ENCODE measurements at regions not wholly inside any gene's neighbourhood (a gene's known extent, or its start where the extent isn't known, plus 50 kb on each side); places are given as distances from the start of the nearest gene placed in this dataset.

DNA sequence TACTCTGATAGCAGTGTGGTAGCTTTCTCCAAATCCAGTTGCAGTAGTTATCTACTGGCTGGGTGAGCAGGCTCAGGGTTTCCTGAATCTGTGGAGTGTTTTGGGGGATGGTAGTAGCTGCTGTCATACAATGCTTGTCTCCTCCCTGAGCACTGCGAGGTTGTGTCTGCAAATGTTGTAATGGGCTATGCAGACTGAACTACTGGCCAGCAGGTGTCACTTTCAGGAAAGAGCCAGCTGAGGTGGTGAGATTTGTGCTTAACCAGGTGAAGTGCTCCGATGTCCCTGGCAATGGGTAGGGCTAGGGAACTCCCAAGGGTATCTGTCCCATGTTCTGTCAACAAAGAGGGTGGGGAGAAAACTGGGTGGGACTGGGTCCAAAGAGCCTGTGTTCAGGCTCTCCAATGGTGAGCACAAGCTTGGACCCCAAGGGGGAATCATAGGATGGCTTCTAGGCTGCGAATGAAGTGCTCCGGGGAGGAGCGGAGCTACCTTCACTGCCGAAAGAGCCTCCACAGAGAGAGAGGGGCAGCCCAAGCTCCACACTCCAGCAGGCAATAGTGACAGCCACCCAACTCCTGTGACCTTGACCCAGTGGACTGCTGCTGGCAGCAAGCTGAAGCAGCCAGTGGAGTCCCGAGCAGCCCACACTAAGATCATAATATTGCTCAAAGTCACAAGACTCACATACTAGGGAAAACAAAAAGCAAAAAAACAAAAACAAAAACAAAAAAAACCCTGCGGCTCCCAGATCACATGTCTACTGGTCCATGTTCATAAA lies 1324.0 kb upstream of the USP15 start:
- no peak for DNase-seq

DNA sequence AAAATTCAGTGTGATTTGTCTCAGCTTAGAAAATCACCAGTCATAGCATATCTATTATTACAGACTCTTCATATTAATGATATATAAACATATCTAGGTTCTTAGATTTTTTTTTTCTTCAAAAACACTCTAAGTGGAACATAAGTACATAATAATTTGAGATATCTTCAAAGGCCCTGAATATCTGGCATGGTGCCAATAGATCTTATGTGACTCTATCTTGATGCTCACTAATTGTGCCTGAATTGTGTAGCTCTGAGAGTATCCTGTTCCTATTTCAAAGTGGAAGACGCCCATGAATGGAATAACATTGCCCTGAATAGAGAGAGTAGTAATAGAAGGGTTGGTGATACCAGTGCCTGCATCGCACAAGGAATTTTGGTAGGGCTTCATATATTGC lies 1312.7 kb upstream of the USP15 start:
- DNase-seq, result no peak

DNA sequence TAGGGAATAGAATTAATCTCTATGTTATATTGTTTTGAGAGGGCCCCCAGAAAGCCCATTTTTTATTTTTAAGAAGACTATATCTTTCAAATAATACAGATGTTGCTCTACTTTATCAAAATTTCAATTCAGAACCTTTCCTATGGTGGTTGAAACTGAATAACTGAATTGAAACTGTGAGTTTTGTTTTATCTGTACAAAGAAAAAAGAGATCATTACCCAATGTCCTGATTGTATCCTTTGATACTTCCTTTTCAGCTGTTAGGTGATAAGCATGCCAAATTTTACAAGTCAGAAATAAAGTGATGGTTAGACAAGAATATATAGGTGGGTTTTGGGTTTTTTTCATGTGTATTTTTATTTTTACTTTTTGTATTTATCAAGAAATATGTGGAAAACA lies 1293.1 kb upstream of the USP15 start:
- no peak for DNase-seq

DNA sequence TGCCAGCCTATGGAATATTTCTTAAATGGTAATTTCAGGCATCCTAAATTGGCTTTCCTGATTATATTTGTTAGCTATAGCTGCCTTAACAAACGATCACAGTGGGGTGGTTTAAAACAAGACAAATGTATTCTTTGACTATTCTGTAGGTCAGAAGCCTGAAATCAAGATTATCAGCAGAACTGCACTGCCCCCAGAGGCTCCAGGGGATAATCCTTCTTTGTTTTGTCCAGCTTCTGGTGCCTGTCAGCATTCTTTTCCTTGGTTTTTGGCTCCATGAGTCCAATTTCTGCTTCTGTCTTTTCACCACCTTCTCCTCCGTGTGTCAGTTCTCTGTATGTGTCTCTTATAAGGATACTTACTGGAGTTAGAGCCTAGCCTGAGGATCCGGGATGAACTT lies 1282.2 kb upstream of the USP15 start:
- no peak for DNase-seq

DNA sequence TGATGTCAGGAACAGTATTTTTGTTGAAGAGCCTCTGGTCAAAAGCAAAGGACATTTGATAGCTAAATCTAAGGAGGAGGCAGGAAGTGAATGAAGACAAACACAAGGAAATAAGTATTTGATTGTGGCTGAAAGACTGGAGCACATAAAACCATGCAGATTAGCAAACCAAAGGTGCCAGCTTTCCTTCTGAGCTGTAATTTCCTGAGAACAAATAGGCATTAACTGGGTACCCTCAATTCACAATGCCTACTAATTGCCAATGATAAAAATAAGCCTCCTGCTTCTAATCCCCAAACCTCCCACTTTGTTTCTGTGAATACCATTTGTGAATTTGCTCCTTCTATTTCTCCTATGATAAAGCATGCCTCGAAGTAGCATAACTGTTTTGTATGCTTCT lies 1279.6 kb upstream of the USP15 start:
- no peak for DNase-seq

DNA sequence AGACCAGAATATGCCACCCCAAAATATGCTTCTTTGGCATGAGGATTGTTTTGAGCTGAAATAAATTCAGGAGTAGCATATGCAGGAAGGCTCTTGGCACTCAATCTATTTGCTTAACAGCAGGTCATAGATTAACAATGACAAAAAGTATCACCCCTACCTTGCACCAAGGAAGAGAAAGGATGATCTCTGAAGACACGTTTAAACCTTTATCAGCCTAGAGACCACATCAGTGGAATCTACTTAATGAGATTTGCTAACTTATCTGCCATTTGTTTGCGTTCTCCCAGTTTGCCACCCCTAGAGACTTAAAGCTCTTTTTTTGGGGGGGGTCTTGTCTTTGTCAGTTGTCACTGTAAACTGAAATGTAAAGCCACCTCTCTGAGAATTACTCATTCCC lies 1278.7 kb upstream of the USP15 start:
- no peak for DNase-seq

DNA sequence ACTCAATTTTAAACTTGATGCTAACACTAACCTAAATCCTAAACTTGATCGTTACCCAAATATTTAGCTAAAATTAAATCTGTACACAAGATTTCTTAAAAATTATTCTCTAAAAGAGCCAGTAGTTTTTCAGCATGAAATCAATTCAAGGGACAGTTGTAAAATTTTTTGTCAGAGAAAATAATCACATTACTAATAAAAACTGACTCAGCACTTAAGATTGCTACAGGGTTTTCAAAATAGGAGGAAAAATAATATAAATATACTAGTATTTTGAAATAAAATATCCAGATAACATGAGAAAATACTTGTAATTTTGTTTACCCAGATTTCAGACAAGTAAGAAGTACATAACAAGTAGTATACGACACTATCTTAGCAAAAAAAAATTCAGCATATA lies 1268.1 kb upstream of the USP15 start:
- no peak for DNase-seq

DNA sequence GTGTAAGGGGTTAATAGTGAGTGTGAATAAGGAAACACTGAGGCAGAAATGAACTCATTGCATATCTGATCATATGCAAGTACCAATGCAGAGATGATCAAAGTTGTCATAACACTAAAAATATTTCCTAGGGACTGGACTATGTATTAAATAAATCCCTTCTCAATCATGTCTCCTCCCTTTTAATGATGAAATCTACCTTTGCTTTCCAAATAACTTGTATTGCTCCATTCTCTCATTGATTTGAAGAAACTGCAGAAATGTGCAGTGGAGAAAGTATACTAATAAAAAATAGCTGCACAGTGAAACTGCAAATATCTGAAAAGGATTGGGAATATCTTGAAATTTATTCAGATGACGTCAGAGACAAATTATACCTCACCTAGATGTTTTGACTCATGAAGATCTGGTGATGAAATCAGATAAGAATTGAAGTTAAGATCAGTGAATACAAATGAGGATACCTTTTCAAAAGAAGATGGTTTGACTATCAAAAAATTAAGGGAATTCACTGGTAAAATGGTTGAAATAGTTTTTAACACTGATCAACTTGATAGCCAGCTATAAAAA lies 1264.9 kb upstream of the USP15 start:
- DNase-seq, result no peak

DNA sequence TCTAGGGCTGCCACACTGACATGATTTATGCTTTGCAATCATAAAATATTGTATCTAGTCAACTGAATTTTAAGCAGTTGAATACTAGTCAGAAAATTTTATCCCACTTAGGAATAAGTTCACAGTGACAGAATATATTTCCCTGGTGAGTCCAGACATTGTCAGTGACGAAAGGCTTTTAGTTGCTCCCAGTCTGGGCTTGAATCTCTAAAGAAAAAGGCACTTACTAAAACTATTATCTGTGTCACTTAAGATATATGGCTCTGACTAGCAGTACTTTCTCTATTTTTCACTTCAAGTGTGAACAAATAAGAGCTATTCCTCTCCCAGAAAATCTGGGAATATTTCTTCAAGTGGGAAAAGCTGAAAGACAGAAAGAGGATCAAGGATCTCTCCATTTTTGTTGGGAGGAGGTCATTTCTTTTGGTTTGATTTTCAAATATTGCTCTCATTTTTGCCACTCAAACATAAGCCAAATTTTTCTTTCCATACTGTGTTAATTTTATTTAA lies 1262.3 kb upstream of the USP15 start:
- DNase-seq, result no peak

DNA sequence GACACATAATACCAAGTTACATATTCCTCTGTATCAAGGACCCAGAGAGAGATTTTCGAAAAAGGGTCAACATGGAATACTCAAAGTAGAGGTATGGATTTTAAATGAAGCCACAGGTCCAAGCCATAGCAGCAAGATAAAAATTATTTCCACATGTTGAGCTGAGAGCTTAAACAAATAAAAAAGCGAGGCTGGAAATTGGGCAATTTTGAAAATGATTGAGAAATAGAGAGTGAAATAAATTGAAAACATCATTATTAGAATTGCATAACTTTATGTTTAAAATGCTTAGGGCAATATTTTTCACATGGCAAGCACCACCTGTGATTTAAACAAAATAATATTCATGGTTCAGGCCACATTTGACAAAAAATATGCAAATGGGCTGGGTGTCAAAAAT lies 1251.0 kb upstream of the USP15 start:
- DNase-seq, result no peak

DNA sequence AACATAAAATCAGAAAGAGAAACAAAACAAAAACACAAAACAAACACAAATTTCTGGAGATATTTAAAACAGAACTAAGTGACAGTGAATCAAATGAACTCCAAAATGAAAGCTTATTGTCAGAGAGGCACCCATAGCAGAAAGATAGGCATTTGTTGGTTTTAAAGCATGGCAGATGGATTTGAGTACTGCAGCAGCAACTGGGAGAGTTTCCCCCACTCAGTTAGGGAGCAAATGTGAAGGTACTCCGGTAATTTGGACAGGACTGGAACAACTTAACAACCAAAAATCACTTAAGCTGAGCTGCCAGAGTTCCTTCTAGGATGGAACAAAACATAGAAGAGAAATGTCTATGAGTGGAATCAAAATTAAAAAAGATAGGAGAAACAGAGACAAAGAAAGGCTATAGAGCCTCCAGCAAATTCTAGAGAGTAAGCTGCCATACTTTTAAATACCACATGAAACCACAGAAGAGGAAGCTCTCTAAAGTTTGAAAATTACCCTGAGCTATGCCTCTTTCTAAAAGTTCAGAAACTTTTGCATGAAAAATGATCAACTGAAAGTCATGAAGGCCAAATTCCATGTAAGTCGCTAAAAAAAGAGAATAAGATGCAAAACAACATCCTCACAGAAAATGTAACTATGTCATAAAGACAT lies 1248.3 kb upstream of the USP15 start:
- DNase-seq, result no peak

DNA sequence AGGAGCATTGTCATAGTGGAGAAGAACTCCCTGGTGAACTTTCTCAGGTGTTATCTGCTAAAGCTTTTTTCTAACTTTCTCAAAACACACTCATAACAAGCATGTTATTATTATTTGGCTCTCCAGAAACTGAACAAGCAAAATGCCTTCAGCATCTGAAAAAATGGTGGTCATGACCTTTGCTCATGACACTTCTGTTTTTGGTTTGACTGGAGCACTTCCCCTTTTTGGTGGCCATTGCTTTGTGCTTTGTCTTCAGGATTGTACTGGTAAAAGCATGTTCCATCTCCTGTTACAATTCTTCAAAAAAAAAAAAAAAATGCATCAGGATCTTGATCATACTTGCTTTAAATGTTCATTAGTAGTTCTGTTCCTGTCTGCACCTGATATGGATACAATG lies 1241.6 kb upstream of the USP15 start:
- no peak for DNase-seq

DNA sequence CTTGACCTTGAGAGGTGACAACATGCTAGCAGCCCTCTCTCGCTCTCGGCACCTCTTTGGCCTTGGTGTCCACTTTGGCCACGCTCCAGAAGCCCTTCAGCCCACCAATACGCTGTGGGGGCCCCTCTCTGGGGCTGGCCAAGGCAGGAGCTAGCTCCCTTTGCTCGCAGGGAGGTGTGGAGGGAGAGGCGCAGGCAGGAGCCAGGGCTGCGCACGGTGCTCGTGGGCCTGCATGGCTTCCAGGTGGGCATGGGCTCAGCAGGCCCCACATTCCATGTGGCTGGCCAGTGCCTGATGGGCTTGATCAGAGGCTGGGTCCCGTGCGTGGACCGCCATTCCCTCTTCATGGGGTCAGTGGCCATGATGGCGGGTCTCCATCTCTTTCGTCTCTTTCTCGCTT lies 1237.0 kb upstream of the USP15 start:
- DNase-seq, result no peak

DNA sequence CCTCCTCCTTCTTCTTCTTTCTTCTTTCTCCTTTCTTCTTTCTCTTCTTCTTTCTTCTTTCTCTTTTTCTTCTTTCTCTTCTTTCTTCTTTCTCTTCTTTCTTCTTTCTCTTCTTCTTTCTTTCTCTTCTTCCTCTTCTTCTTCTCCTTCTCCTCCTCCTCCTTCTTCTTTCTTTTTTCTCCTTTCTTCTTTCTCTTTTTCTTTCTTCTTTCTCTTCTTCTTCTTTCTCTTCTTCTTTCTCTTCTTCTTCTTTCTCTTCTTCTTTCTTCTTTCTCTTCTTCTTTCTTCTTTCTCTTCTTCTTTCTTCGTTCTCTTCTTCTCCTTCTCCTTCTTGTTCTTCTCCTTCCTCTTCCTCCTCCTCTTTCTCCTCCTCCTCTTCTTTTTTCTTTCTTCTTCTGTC lies 1230.7 kb upstream of the USP15 start:
- DNase-seq, result no peak

DNA sequence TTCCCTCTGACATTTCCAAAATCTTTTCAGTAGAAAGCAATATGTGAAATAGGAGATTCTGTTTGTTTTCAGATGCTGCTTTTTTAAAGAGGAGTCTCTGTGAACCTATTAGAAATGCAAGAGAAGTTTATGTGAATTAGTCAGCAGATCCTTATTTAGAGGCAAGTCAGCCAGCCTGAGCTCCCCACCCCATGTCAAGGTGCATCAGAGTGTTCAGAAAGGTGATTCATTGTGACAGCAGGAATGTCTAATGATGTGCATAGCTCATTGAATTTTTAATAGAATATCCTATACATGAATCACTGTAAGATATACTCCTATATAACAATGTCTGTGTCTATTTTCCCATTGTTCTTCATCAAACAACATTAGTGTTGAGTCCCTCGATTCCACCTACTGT lies 1222.4 kb upstream of the USP15 start:
- DNase-seq, result no peak

DNA sequence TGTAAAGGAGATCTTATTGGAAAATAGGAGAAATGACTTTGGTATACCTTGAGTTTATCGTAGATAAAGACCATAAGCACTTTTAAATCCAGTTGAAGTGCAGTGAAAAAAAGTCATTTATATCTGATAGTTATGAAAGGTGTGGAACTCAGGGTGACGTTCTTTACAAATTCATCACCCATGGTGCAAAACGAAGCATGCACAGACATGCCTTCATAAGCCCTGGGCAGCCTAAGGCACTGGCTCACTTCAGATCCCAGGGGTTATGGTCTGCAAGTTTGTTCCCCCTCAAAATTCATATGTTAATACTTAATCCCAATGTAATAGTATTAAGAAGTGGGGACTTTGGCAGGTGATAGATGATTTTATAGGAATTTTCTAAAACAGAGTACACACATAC lies 1216.4 kb upstream of the USP15 start:
- DNase-seq, result no peak

DNA sequence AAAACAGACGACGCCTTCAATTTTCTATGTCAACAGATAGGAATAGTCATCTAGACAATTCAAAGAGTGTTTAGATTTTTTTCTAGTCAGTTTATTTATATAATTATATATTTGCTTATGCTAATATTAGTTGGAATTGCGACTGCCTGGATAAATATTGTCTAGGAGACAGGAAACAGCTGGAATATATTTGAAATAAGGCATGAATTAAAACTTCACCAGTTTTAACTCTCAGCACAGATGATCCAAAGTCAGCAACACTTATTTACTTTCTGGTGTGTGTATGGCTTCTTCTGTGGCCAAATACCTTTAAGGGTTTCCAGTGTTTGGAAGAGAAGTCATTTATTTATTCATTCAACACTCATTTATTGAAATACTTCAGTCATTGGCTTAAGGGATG lies 1215.4 kb upstream of the USP15 start:
- DNase-seq, result no peak

DNA sequence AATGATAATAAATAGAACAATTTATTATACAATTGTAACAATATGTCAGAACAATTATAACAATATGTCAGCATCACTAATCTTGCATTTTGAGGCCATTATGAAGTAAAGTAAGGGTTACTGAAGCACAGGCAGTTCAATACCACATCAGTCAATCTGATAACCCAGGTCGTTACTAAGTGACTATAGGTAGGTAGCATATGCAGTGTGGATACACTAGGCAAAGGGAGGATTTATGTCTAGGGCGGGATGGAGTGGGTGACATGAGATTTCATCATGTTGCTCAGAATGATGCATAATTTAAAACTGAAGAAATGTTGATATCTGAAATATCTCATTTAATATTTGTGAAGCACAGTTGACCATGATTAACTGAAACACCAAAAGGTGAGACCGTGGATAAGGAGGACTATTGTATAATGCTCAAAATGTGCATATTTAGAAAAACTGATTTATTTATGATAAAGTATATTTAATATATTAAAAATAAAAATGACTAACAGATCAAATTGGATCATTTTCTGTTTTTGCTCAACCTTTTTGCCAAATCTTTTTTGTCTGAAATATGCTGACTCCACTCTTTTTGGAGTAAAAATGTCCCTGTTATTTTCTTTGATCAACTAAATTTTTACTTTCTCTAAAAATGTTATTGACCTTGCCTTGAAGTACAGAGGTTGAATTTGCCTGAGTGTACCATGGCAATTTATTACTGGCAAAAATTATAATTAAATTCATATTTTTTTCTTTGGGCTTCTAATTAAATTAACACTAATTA lies 1189.4 kb upstream of the USP15 start:
- no peak for DNase-seq

DNA sequence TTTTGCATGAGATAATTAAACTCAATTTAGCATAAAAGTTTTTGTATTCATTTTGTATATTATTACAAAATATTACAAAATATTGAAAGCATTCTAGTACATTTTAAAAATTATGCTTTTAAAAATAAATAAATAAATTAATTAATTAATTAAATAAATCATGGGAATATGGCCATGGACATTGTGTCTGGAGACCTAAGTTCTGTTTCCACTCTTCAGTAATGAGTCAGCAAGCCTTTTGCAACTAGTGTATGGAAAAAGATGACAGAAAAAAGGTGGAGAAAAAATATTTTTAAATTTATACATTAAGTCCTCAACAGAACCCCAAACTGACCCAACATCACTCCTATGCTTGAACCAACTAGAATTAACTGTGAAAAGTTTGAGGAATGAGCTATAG lies 1187.5 kb upstream of the USP15 start:
- DNase-seq, result no peak

DNA sequence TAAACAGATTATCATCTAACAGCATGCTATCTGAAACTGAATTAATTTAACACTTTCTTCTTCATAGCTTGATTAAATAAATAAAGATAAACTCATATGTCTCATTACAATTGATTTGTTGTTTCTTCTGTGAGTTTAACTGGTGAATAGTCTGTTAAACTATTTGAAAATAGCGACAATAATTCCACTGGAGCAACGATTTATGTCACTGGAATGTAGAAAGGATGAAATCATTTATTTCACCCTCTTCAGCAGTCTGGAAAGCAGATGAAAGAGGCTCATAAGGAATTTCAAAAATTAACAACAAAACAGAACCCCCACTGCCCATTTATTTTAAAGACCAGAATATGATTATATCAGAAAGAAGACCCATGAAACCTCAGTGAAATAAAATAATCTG lies 1165.1 kb upstream of the USP15 start:
- no peak for DNase-seq

DNA sequence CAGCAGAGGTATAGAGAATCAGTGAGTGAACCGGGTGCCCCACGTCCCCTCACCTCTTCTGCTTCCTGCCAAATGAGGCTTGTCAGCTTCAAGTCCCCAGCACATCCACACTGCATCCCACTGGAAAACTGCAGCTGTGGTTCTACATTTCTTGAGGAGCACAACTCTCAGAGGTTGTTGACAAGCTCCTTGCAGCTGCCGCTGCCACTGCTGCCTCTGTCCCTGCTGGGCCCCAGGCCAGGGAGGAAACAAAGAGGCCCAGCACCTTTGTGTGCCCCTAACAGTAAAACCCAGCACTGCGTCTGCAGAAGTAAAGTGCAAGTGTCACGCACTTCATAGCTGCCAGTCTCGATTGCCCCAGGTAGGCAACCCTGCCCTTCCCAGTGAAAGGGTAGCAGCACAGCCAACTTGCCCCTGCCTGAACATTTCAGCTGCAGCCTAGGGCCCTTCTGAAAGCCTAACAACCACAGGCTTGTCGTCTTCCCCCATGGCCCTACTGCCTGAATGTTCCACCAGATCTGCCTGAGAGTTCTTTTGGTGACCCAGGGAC lies 1162.1 kb upstream of the USP15 start:
- no peak for DNase-seq

DNA sequence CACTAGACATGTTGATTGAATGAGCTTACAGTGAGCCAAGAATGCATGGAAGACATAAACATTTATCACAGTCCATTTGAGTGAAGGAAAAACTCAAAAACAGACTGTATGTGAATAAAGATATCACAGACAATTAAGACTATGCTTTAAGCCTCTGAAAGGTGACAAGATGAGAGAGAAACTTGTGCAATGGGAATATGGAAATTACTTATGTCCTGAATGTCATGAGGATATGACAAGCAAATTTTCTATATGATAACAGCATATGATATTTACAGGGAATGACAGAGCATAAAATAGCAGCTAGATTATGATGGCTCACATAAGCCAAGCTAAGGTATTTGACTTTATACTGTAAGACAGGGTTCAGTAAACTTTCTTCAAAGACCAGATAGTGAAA lies 1153.1 kb upstream of the USP15 start:
- DNase-seq, result no peak

DNA sequence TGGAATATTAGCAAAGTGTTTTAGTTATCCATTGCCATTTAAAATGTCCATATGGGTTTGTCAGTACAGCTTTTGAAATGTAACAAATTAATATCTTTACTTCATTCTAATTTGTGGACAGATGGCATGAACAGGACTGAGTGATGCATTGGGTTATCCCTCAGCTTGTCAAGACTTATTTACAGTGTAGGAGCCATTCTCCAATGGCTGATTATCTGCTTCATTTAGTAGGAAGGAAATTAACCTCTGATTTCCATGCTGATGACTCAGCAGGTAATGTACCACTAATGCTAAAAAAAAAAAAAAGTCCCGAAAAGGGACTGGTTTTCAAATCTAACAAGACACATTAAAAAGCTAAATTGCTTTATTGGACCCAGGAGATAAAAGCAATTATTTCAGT lies 1149.0 kb upstream of the USP15 start:
- DNase-seq, result no peak
